Stomach (tissue), 8 donors: ENCODE measurements at regions not wholly inside any gene's neighbourhood (a gene's known extent, or its start where the extent isn't known, plus 50 kb on each side); places are given as distances from the start of the nearest gene placed in this dataset.
"Not testable (repeated sequence)": the region's sequence is repeated elsewhere in the genome, so short reads cannot be mapped to it uniquely, and the experiment has no call there.

Source experiments
- DNase-seq, 2 donors: peaks; one replicate each; pipeline versions ENCODE4 v3.0.0 to v3.0.0-alpha.2; 2013 to 2019
- H3K27ac ChIP-seq, 5 donors: fragments of 200-600 bp in 4 of 5; sonication (generic) in 4 of 5; one replicate each; pipeline ENCODE4 v1.5.1; 2013 to 2019; ENCODE audit warnings: mild to moderate bottlenecking in 1 of 5, moderate library complexity in 1 of 5
- H3K27me3 ChIP-seq, 3 donors: fragments of 200-600 bp; sonication (generic); one replicate each; pipeline ENCODE4 v1.5.1; 2017 to 2019; ENCODE audit warnings: mixed run types in 1 of 3
- H3K36me3 ChIP-seq, 4 donors: fragments of 200-600 bp; sonication (generic); 1 replicate in 3 of 4; 2 replicates in 1 of 4; pipeline ENCODE4 v1.5.1; 2016 to 2019
- H3K4me1 ChIP-seq, 4 donors: fragments of 200-600 bp; sonication (generic); one replicate each; pipeline ENCODE4 v1.5.1; 2016 to 2019
- H3K4me3 ChIP-seq, 4 donors: fragments of 200-600 bp; sonication (generic) in 3 of 4; one replicate each; pipeline ENCODE4 v1.5.1; 2016 to 2019; ENCODE audit warnings: mild to moderate bottlenecking in 1 of 4
- H3K9me3 ChIP-seq, 4 donors: fragments of 200-600 bp; sonication (generic); one replicate each; pipeline ENCODE4 v1.5.1; 2016 to 2019
- CTCF ChIP-seq, 7 experiments: fragments of 450-650 bp in 4 of 7; fragments of 200-600 bp in 3 of 7; sonication (generic) in 3 of 7; IDR thresholded peaks; one replicate each; pipeline ENCODE4 v1.5.1; 2016 to 2019; ENCODE audit warnings: antibody characterized with exemption in 7 of 7, control low read depth in 2 of 7, mild to moderate bottlenecking in 1 of 7
- EP300 ChIP-seq: sonication (generic); formaldehyde crosslinking; IDR thresholded peaks from one replicate; pipeline ENCODE4 v1.6.1; 2017; ENCODE audit warnings: antibody characterized with exemption
- POLR2A ChIP-seq, 4 donors: fragments of 450-650 bp; IDR thresholded peaks; one replicate each; pipeline ENCODE4 v1.6.1; 2016; ENCODE audit warnings: antibody characterized with exemption in 4 of 4, control low read depth in 2 of 4, mild to moderate bottlenecking in 1 of 4, moderate library complexity in 1 of 4
- POLR2AphosphoS5 ChIP-seq, 3 donors: sonication (generic); formaldehyde crosslinking; IDR thresholded peaks; one replicate each; pipeline ENCODE4 v1.6.1; 2016; ENCODE audit warnings: antibody characterized with exemption in 3 of 3
- WGBS, 5 donors: extraction: QIAGEN DNeasy Blood & Tissue Kit in 3 of 5; methylation state at CpG; one replicate each; pipeline versions ENCODE4 v1.1.5 to v1.1.7; 2013 to 2018; 5-methylcytosine and 5-hydroxymethylcytosine counted together
- intact Hi-C: fragments of 100-400 bp; cut with DNase I; formaldehyde crosslinking; loops from one replicate; pipeline ENCODE4 v1.15.1; 2023; ENCODE audit warnings: low total_unique reads
- donor health status: healthy with polysubstance abuse.
- donor health status: Bipolar disorder and iron deficiency.
- donor health status: healthy.

GRCh38 chr3:110015231-110015963 is 678.1 kb upstream of the DPPA4 start:
- H3K4me3 ChIP-seq, result no peak overlapping the region
- H3K27ac ChIP-seq, result no peak overlapping the region
- no peaks in the 10 kb centered on the region for H3K9me3 ChIP-seq
- H3K4me1 ChIP-seq, result peaks cover 0 to 14% (median 5%) of the 10 kb centered on the region in 4 donors
- TF ChIP-seq POLR2A (IDR thresholded peaks at IDR 0.05) (no peak), EP300 (no peak), POLR2AphosphoS5 (IDR thresholded peaks at IDR 0.05) (no peak), CTCF (IDR thresholded peaks at IDR 0.05) (no peak)
- H3K36me3 ChIP-seq, result no peaks in the 10 kb centered on the region
- intact Hi-C loops, result no loop called here
- DNase-seq, result no peak
- 88 to 89% (median 89%) methylated on average over 4 of the region's 4 CpGs for WGBS, 5 donors
- no peaks in the 10 kb centered on the region for H3K27me3 ChIP-seq

GRCh38 chr3:110016235-110016815 is 679.0 kb upstream of the DPPA4 start:
- DNase-seq, result peak in 1 of 2 donors; percentile 4
- Histone ChIP-seq H3K27me3 (no peaks in the 10 kb centered on the region), H3K4me1 (peaks cover 0 to 14% (median 5%) of the 10 kb centered on the region in 4 donors), H3K4me3 (no peak overlapping the region), H3K9me3 (no peaks in the 10 kb centered on the region), H3K27ac (no peak overlapping the region), H3K36me3 (no peaks in the 10 kb centered on the region)
- intact Hi-C loops, result no loop called here
- no peak for TF ChIP-seq EP300
- no peak for TF ChIP-seq CTCF (IDR thresholded peaks at IDR 0.05)
- TF ChIP-seq POLR2AphosphoS5 (IDR thresholded peaks at IDR 0.05), result no peak
- no peak for TF ChIP-seq POLR2A (IDR thresholded peaks at IDR 0.05)
- 30 to 53% (median 35%) methylated on average over 3 of the region's 3 CpGs for WGBS, 5 donors

- Histone ChIP-seq H3K4me3 (no peak overlapping the region), H3K4me1 (peaks cover 0 to 14% (median 5%) of the 10 kb centered on the region in 4 donors), H3K27ac (no peak overlapping the region), H3K9me3 (no peaks in the 10 kb centered on the region), H3K36me3 (no peaks in the 10 kb centered on the region), H3K27me3 (no peaks in the 10 kb centered on the region)
- intact Hi-C loops, result no loop called here
- TF ChIP-seq EP300 (no peak), POLR2A (IDR thresholded peaks at IDR 0.05) (no peak), CTCF (IDR thresholded peaks at IDR 0.05) (no peak), POLR2AphosphoS5 (IDR thresholded peaks at IDR 0.05) (no peak)
- no peak for DNase-seq
These were observed 680.0 kb upstream of the DPPA4 start for GRCh38 chr3:110017304-110017703.

GRCh38 chr3:110021659-110022058 is 684.3 kb upstream of the DPPA4 start:
- H3K9me3 ChIP-seq, result no peaks in the 10 kb centered on the region
- H3K4me3 ChIP-seq, result no peak overlapping the region
- intact Hi-C loops, result no loop called here
- no peaks in the 10 kb centered on the region for H3K36me3 ChIP-seq
- no peak for DNase-seq
- TF ChIP-seq POLR2A (IDR thresholded peaks at IDR 0.05), result no peak
- no peak for TF ChIP-seq EP300
- H3K27ac ChIP-seq, result no peak overlapping the region
- H3K27me3 ChIP-seq, result no peaks in the 10 kb centered on the region
- 0 to 74% (median 47%) methylated on average over 1 of the region's 1 CpG for WGBS, 5 donors
- peaks cover 0 to 3% (median under 1%) of the 10 kb centered on the region in 4 donors for H3K4me1 ChIP-seq

GRCh38 chr3:110023022-110023421 is 685.7 kb upstream of the DPPA4 start:
- intact Hi-C loops, DNase-seq: not testable (repeated sequence)
- WGBS, 5 donors, result 78 to 92% (median 86%) methylated on average over 1 of the region's 1 CpG

More at GRCh38 chr3:110023022-110023421, 685.7 kb upstream of the DPPA4 start:
- H3K9me3 ChIP-seq, H3K4me1 ChIP-seq, H3K27ac ChIP-seq, H3K4me3 ChIP-seq, H3K27me3 ChIP-seq, H3K36me3 ChIP-seq: not testable (repeated sequence)
